OCI-LY1 (cell line): ENCODE measurements at regions not wholly inside any gene's neighbourhood (a gene's known extent, or its start where the extent isn't known, plus 50 kb on each side); places are given as distances from the start of the nearest gene placed in this dataset.

Experiments used
- H2AFZ ChIP-seq: fragments of 200-600 bp; sonication (generic), shearing (Covaris generic); 2 replicates; pipeline ENCODE4 v1.6.0; 2014; ENCODE audit warnings: antibody characterized with exemption, mild to moderate bottlenecking, low read length
- H3F3A ChIP-seq: fragments of 200-600 bp; sonication (generic), shearing (Covaris generic); 2 replicates; pipeline ENCODE4 v1.6.0; 2014; ENCODE audit warnings: mild to moderate bottlenecking, antibody characterized with exemption, low read length, moderate library complexity; ENCODE audit not compliant: insufficient read depth
- H3K27ac ChIP-seq: fragments of 200-600 bp; sonication (generic); 2 replicates; pipeline ENCODE4 v1.5.1; 2014; ENCODE audit warnings: low read length, mixed run types, mild to moderate bottlenecking, low read depth; ENCODE audit not compliant: poor library complexity, severe bottlenecking
- H3K27me3 ChIP-seq: fragments of 200-600 bp; sonication (generic); 2 replicates; pipeline ENCODE4 v1.6.0; 2014; ENCODE audit warnings: antibody characterized with exemption, mild to moderate bottlenecking, low read length, moderate library complexity; ENCODE audit not compliant: insufficient read depth
- H3K36me3 ChIP-seq: fragments of 200-600 bp; sonication (generic); 2 replicates; pipeline ENCODE4 v1.6.1; 2014; ENCODE audit warnings: mild to moderate bottlenecking, antibody characterized with exemption, low read length, moderate library complexity, mixed read lengths; ENCODE audit not compliant: insufficient read depth
- H3K4me1 ChIP-seq: fragments of 200-600 bp; sonication (generic); 2 replicates; pipeline ENCODE4 v1.5.1; 2014; ENCODE audit warnings: mild to moderate bottlenecking, low read length, moderate library complexity; ENCODE audit not compliant: insufficient read depth, severe bottlenecking
- H3K4me2 ChIP-seq: fragments of 200-600 bp; sonication (generic), shearing (Covaris generic); 2 replicates; pipeline ENCODE4 v1.6.1; 2014; ENCODE audit warnings: low read length
- H3K4me3 ChIP-seq: fragments of 200-600 bp; sonication (generic); 2 replicates; pipeline ENCODE4 v1.5.1; 2014; ENCODE audit warnings: low read length, low read depth, mild to moderate bottlenecking, mixed read lengths; ENCODE audit not compliant: poor library complexity, severe bottlenecking
- H3K79me2 ChIP-seq: fragments of 200-600 bp; shearing (Covaris generic); 2 replicates; pipeline ENCODE4 v1.6.1; 2016; ENCODE audit warnings: mixed run types, low read length, mixed read lengths; ENCODE audit not compliant: insufficient read depth
- H3K9ac ChIP-seq: fragments of 200-600 bp; sonication (generic), shearing (Covaris generic); 2 replicates; pipeline ENCODE4 v1.6.1; 2014; ENCODE audit warnings: mild to moderate bottlenecking, low read length, mixed read lengths
- H3K9me2 ChIP-seq: fragments of 200-600 bp; sonication (generic), shearing (Covaris generic); 2 replicates; pipeline ENCODE4 v1.6.1; 2014; ENCODE audit warnings: low read depth, mild to moderate bottlenecking, low read length, mixed read lengths
- H3K9me3 ChIP-seq: fragments of 200-600 bp; shearing (Covaris generic); 2 replicates; pipeline ENCODE4 v1.6.1; 2014; ENCODE audit warnings: low read length, mixed read lengths
- H4K20me1 ChIP-seq: fragments of 200-600 bp; sonication (generic), shearing (Covaris generic); 2 replicates; pipeline ENCODE4 v1.6.0; 2016; ENCODE audit warnings: mild to moderate bottlenecking, low read length; ENCODE audit not compliant: insufficient read depth
- CTCF ChIP-seq: fragments of 200-600 bp; sonication (generic), shearing (Covaris generic); IDR thresholded peaks from 2 replicates; pipeline ENCODE4 v1.5.1; 2017; ENCODE audit warnings: mild to moderate bottlenecking, antibody characterized with exemption, low read length, moderate library complexity, mixed read lengths
- EZH2 ChIP-seq: fragments of 200-600 bp; sonication (generic), shearing (Covaris generic); IDR thresholded peaks from 2 replicates; pipeline ENCODE4 v1.8.0; 2017; ENCODE audit warnings: borderline replicate concordance, mixed run types, mild to moderate bottlenecking, antibody characterized with exemption, low read length, moderate library complexity, mixed read lengths

GRCh38 chr6:134374491-134375219, 56.7 kb upstream of the SGK1 start:
- Histone ChIP-seq H3K9ac (no peak overlapping the region), H3K79me2 (no peaks in the 10 kb centered on the region), H3K27me3 (no peaks in the 10 kb centered on the region), H3K9me2 (no peaks in the 10 kb centered on the region), H3K4me2 (no peak overlapping the region), H3K9me3 (no peaks in the 10 kb centered on the region), H3K4me1 (no peaks in the 10 kb centered on the region), H3K36me3 (no peaks in the 10 kb centered on the region), H3F3A (no peaks in the 10 kb centered on the region), H4K20me1 (no peaks in the 10 kb centered on the region), H3K4me3 (no peak overlapping the region), H2AFZ (no peak overlapping the region), H3K27ac (no peak overlapping the region)
- no peak for TF ChIP-seq EZH2
- TF ChIP-seq CTCF, result no peak

GRCh38 chr6:134373993-134374392, 56.1 kb upstream of the SGK1 start:
- Histone ChIP-seq H3K4me3 (no peak overlapping the region), H3K27me3 (no peaks in the 10 kb centered on the region), H2AFZ (no peak overlapping the region), H3K36me3 (no peaks in the 10 kb centered on the region), H3K9me2 (no peaks in the 10 kb centered on the region), H3F3A (no peaks in the 10 kb centered on the region), H3K4me1 (no peaks in the 10 kb centered on the region), H3K27ac (no peak overlapping the region), H3K79me2 (no peaks in the 10 kb centered on the region), H3K9ac (no peak overlapping the region), H4K20me1 (no peaks in the 10 kb centered on the region), H3K4me2 (no peak overlapping the region), H3K9me3 (no peaks in the 10 kb centered on the region)
- TF ChIP-seq CTCF (no peak), EZH2 (no peak)

- H3K79me2 ChIP-seq, result no peaks in the 10 kb centered on the region
- H3F3A ChIP-seq, result no peaks in the 10 kb centered on the region
- no peaks in the 10 kb centered on the region for H3K4me1 ChIP-seq
- H2AFZ ChIP-seq, result no peak overlapping the region
- no peaks in the 10 kb centered on the region for H4K20me1 ChIP-seq
- H3K9ac ChIP-seq, result no peak overlapping the region
- TF ChIP-seq EZH2, result no peak
- no peak for TF ChIP-seq CTCF
- no peaks in the 10 kb centered on the region for H3K9me2 ChIP-seq
- no peaks in the 10 kb centered on the region for H3K27me3 ChIP-seq
- H3K4me2 ChIP-seq, result no peak overlapping the region
- H3K4me3 ChIP-seq, result no peak overlapping the region
- no peaks in the 10 kb centered on the region for H3K9me3 ChIP-seq
- H3K36me3 ChIP-seq, result no peaks in the 10 kb centered on the region
- H3K27ac ChIP-seq, result no peak overlapping the region
Measured at GRCh38 chr6:134373282-134373922, 55.5 kb upstream of the SGK1 start.
